ENCODE measurements at regions not wholly inside any gene's neighbourhood (a gene's known extent, or its start where the extent isn't known, plus 50 kb on each side); places are given as distances from the start of the nearest gene placed in this dataset.
A peak's percentile ranks its signal among the peaks of the same experiment; 100 is the strongest.
"Not testable (repeated sequence)": the region's sequence is repeated elsewhere in the genome, so short reads cannot be mapped to it uniquely, and the experiment has no call there.

DNA sequence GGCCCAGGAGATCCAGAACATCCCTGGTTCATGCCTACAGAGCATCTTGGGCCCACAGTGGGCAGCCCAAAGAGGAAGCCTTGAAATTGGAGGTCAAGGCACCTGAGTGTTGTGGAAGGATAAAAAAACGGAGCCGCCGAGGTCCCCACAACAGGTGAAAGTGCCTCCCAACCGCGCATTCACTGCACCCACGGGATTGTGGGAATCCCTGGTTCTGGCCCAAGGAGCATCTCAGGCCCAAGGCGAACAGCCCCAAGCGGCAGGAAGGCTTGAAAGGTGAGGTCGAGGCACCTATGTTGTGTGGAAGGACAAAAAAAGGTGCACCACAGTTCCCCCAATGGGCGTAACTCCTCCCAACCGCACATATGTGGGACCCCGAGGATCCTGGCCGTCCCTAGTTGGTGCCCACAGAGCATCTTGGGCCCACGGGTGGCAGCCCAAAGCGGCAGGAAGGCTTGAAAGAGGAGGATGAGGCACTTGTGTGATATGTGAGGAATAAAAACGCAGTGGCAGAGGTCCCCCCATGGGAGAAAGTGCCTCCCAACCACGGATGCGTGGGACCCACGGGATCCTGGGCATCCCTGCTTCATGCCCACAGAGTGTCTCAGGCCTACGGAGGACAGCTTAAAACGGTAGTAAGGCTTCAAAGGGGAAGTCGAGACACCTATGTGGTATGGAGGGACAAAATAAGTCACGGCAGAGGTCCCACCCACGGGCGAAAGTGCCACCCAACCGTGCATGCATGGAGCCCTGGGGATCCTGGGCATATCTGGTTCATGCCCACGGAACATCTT is 583.9 kb downstream of the ALG10 start:
- no peak overlapping the region for H3K27ac ChIP-seq
- no peaks in the 10 kb centered on the region for H3K36me3 ChIP-seq
- no peaks in the 10 kb centered on the region for H3K27me3 ChIP-seq
- peaks cover 5 to 25% of the 10 kb centered on the region in 2 donors for H3K9me3 ChIP-seq
- no peak overlapping the region for H3K4me3 ChIP-seq
- no peaks in the 10 kb centered on the region for H3K4me1 ChIP-seq
- no peak for DNase-seq (ENCODE audit: low spot score)
- TF ChIP-seq, protein P1, sequence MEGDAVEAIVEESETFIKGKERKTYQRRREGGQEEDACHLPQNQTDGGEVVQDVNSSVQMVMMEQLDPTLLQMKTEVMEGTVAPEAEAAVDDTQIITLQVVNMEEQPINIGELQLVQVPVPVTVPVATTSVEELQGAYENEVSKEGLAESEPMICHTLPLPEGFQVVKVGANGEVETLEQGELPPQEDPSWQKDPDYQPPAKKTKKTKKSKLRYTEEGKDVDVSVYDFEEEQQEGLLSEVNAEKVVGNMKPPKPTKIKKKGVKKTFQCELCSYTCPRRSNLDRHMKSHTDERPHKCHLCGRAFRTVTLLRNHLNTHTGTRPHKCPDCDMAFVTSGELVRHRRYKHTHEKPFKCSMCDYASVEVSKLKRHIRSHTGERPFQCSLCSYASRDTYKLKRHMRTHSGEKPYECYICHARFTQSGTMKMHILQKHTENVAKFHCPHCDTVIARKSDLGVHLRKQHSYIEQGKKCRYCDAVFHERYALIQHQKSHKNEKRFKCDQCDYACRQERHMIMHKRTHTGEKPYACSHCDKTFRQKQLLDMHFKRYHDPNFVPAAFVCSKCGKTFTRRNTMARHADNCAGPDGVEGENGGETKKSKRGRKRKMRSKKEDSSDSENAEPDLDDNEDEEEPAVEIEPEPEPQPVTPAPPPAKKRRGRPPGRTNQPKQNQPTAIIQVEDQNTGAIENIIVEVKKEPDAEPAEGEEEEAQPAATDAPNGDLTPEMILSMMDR (IDR thresholded peaks at IDR 0.05): no peak

DNA sequence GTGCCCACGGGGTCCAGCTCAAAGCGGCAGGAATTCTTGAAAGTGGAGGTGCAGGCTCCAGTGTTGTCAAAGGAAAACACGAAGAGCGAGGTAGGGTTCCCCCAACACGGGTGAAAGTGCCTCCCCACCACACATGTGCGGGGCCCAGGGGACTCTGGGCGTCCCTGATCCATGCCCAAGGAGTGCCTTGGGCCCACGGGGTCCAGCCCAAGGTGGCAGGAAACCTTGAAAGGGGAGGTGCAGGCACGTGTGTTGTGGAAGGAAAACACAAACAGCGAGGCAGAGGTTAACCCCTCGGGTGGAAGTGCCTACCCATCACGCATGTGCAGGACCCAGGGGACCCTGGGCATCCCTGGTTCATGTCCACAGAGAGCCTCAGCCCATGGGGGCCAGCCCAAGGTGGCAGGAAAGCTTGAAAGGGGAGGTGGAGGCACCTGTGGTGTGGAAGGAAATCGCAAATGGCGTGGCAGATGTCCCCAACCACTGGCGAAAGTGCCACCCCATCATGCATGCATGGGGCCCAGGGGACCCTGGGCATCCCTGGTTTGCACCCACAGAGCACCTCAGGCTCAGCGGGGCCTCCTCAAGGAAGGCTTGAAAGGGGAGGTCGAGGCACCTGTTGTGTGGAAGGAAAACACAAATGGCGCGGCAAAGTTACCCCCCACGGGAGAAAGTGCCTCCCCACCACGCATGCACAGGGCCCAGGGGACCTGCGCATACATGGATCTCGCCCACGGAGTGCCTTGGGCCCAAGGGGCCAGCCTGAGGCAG is 584.6 kb downstream of the ALG10 start:
- Histone ChIP-seq H3K27ac (no peak overlapping the region), H3K36me3 (no peaks in the 10 kb centered on the region), H3K9me3 (peaks cover 5 to 23% of the 10 kb centered on the region in 2 donors), H3K4me1 (no peaks in the 10 kb centered on the region), H3K27me3 (no peaks in the 10 kb centered on the region), H3K4me3 (no peak overlapping the region)
- peak; percentile 32 for DNase-seq (ENCODE audit: low spot score)
- TF ChIP-seq, protein P1 (IDR thresholded peaks at IDR 0.05): no peak

DNA sequence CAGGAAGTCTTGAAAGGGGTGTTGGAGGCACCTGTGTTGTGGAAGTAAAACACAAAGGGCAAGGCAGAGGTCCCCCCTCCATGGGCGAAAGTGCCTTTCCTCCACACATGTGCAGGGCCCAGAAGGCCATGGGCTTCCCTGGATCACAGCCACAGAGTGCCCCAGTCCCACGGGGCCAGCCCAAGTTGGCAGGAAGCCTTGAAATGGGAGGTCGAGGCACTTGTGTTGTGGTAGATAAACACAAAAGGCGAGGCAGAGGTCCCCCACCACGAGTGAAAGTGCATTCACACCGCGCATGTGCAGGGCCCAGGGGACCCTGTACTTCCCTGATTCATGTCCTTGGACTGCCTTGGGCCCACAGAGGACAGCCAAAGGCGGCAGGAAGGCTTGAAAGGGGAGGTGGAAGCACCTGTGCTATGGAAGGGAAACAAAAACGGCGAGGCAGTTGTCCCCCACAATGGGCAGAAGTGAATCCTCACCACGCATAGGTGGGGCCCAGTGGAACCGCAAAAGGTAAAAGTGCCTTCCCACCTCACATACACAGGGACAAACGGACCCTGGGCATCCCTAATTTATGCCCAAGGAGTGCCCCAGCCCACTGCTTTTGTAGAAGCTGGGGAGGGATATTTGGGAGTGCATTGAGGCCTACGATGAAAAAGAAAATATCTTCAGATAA is 585.4 kb downstream of the ALG10 start:
- DNase-seq (ENCODE audit: low spot score): peak; percentile 54
- no peaks in the 10 kb centered on the region for H3K4me1 ChIP-seq
- H3K27ac ChIP-seq: no peak overlapping the region
- H3K4me3 ChIP-seq: no peak overlapping the region
- H3K9me3 ChIP-seq: peaks cover 5 to 20% of the 10 kb centered on the region in 2 donors
- no peaks in the 10 kb centered on the region for H3K27me3 ChIP-seq
- H3K36me3 ChIP-seq: no peaks in the 10 kb centered on the region
- TF ChIP-seq, protein P1 (IDR thresholded peaks at IDR 0.05): no peak

DNA sequence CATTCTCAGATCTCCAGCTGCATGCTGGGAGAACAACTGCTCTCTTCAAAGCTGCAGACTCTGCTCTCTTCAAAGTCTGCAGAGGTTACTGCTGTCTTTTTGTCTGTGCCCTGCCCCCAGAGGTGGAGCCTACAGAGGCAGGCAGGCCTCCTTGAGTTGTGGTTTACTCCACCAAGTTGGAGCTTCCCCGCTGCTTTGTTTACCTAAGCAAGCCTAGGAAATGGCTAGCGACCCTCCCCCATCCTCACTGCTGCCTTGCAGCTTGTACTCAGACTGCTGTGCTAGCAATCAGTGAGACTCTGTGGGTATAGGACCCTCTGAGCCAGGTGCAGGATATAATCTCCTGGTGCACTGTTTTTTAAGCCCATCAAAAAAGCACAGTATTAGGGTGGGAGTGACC is 591.7 kb downstream of the ALG10 start:
- peaks cover 3 to 54% of the 10 kb centered on the region in 2 donors for H3K9me3 ChIP-seq
- not testable (repeated sequence) for H3K36me3 ChIP-seq; H3K27ac ChIP-seq; DNase-seq (ENCODE audit: low spot score); H3K4me1 ChIP-seq; H3K4me3 ChIP-seq; H3K27me3 ChIP-seq

DNA sequence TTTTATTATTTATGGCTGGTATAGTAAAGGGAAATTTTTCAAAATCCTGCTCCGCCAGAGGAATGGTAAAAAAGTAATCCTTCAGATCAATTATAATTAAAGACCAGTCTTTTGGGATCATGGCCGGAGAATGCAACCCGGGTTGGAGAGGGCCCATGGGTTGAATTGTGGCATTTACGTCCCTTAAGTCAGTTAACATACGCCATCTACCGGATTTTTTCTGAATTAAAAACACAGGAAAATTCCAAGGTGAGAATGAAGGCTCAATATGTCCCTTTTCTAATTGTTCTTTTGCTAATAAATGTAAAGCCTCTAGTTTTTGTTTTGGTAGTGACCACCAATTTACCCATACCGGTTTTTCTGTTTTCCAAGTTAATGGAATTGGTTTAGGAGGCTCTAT is 602.8 kb downstream of the ALG10 start:
- TF ChIP-seq, protein P1 (IDR thresholded peaks at IDR 0.05): peak in 1 of 2 donors; percentile 38
- Histone ChIP-seq H3K4me3 (no peak overlapping the region), H3K27me3 (no peaks in the 10 kb centered on the region), H3K9me3 (peaks cover 0 to 16% of the 10 kb centered on the region in 2 donors), H3K27ac (no peak overlapping the region), H3K36me3 (no peaks in the 10 kb centered on the region), H3K4me1 (no peaks in the 10 kb centered on the region)
- DNase-seq (ENCODE audit: low spot score): no peak

Data from right atrium auricular region (tissue), 2 donors.